LNCaP clone FGC (cell line): ENCODE measurements at regions not wholly inside any gene's neighbourhood (a gene's known extent, or its start where the extent isn't known, plus 50 kb on each side); places are given as distances from the start of the nearest gene placed in this dataset.
"Not testable (repeated sequence)": the region's sequence is repeated elsewhere in the genome, so short reads cannot be mapped to it uniquely, and the experiment has no call there.

Source experiments
- DNase-seq: peaks from one replicate; pipeline ENCODE4 v3.0.0-alpha.2; 2011; ENCODE audit warnings: low read depth
- H3K4me3 ChIP-seq: 2 replicates; pipeline ENCODE4 v1.5.1; 2011; ENCODE audit warnings: mild to moderate bottlenecking, low read depth, low read length, control low read depth
- TF ChIP-seq, protein P1 (sequence below): IDR thresholded peaks from 2 replicates; pipeline ENCODE4 v1.5.1; 2012; ENCODE audit warnings: mild to moderate bottlenecking; ENCODE audit not compliant: control insufficient read depth, insufficient read depth; ENCODE audit errors: extremely low read depth

DNA sequence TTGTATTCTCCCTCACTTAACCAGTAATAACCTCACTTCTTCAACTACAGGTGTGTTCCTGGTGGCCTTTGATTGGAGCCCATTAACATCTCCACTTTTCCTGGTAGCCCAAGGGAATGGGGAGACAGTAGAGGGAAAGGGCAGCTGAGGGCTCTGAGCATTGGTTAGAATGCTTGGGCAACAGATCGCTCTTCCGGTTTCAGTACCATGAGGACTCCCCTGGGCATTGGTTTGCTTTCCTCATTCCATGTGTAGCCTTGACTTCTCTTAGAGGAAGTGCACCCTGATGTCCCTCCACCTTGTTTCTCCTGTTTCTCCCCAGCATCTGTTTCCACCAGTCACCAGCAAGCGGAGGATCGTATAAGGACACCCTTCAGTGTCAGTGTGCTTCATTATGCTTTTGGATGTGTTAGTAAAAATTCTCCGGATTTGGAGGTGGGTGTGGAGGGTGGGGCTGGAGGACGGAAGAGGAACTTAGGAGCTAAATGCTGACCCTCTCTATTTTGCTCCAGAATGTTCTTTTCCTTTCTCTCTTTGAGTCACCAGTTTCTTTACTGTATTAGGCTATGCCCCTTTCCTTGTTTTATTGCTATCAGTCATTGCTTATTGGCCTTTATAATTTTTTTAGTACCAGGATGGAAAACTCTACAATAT is 50.6 kb upstream of the ZNG1B start:
- H3K4me3 ChIP-seq, DNase-seq: not testable (repeated sequence)

DNA sequence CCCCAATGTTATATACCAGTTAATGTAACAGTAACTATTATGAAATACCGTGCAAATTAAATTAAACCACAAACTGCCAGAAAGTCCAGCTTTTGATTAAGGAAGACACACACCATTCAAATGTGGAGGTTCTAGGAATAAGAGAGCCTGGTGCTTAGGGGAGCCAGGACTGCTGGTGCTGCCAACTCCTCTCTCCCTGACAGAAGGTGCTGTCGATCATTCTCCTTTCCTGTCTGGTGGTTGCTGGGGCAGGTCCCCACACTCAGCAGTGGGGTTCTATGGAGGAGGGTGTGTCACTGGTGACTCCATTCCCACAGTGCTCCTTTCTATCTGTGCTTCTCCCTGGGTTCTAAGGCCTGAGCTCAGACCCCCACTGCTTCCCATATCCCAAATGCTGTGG is 57.9 kb upstream of the ZNG1B start:
- H3K4me3 ChIP-seq, DNase-seq: not testable (repeated sequence)

DNA sequence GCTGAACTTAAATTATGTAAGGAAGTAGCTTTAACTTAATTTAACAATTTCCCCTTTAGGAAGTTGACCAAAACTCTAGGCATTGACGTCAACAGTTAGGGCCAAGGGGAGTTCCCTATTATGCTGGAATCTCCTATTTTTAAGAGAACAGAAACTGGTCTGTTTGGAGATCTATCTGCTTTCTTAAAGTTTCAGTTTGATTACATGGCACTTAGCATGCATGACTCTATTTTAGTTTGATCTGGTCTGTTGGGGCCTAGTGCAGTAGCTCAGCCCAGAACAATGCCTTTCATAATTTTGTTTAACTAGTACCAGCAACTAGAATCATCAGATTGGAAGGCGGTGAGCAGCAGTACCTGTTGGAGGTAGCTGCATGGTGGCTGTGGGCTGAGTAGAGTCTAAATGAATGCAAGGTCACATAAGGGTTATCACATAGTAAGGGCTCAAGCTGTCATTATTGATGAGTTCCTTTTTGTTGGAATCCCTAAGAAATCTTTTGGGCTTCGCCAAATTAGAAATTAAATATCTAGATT is 60.5 kb upstream of the ZNG1B start:
- H3K4me3 ChIP-seq: no peak overlapping the region
- TF ChIP-seq, protein P1, sequence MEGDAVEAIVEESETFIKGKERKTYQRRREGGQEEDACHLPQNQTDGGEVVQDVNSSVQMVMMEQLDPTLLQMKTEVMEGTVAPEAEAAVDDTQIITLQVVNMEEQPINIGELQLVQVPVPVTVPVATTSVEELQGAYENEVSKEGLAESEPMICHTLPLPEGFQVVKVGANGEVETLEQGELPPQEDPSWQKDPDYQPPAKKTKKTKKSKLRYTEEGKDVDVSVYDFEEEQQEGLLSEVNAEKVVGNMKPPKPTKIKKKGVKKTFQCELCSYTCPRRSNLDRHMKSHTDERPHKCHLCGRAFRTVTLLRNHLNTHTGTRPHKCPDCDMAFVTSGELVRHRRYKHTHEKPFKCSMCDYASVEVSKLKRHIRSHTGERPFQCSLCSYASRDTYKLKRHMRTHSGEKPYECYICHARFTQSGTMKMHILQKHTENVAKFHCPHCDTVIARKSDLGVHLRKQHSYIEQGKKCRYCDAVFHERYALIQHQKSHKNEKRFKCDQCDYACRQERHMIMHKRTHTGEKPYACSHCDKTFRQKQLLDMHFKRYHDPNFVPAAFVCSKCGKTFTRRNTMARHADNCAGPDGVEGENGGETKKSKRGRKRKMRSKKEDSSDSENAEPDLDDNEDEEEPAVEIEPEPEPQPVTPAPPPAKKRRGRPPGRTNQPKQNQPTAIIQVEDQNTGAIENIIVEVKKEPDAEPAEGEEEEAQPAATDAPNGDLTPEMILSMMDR: no peak
- no peak for DNase-seq

DNA sequence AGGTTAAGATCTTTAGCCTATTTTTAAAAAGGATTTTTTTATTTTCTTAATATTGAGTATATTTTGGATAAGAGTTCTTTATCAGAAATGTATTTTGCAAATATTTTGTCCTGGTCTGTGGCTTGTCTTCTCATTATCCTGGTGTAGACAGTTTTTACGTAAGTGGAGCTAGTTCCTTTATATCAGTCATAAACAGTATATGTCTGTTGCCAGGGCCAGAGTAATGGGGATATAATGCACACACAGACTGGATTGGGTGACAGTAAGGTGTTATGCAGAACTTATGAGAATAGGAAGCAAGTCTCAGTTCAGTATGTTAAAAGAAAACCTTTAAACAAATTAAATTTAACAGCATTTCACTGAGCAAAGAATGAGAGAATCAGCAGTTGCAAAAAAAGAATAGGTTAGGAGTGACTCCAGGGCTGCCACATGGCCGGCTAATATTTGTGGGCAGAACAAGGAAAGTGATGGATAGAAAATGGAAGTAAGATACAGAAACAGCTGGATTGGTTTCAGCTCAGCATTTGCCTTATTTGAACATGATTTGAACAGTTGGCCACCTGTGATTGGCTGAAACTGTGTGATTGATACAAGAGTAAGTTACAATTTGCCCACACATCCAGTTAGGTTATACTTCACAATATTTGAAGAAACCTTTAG is 61.1 kb upstream of the ZNG1B start:
- DNase-seq: no peak
- H3K4me3 ChIP-seq: no peak overlapping the region
- TF ChIP-seq, protein P1: no peak

DNA sequence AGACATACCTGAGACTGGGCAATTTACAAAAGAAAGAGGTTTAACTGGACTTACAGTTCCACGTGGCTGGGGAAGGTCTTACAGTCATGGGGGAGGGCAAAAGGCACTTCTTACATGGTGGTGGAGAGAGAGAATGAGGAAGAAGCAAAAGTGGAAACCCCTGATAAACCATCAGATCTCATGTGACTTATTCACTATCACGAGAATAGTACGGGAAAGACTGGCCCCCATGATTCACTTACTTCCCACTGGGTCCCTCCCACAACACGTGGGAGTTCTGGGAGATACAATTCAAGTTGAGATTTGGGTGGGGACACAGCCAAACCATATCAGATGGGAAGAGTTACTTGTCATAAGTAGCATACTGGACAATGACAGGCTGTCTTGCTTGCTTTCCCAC is 62.6 kb upstream of the ZNG1B start:
- not testable (repeated sequence) for DNase-seq, H3K4me3 ChIP-seq

DNA sequence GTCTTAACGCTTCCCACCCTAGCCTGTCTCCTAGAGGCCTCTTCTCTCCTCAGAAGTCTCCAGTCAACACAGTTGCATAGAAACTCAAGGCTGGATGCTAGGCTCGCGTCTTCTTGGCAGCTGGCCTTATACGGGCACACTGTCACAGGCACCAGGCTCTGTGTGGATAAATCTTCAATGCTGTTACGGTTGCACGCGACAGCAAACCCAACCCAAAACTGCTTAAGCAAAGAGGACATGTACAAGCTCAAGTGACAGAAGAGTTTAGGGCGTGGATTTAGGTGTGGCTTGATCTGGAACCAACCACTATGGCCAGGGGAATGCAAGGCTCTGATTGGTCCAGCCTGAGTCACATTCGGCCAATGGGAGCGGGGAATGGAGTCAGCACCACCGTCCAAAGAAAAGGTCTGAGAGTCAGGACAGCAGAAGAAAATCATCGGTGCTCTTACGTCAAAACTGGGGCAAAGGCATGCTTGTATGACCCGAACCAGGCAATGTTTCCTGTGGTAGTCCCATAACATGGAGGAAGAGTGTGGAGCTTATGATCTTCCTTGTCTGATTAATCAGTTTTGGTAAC is 65.1 kb upstream of the ZNG1B start:
- not testable (repeated sequence) for DNase-seq

DNA sequence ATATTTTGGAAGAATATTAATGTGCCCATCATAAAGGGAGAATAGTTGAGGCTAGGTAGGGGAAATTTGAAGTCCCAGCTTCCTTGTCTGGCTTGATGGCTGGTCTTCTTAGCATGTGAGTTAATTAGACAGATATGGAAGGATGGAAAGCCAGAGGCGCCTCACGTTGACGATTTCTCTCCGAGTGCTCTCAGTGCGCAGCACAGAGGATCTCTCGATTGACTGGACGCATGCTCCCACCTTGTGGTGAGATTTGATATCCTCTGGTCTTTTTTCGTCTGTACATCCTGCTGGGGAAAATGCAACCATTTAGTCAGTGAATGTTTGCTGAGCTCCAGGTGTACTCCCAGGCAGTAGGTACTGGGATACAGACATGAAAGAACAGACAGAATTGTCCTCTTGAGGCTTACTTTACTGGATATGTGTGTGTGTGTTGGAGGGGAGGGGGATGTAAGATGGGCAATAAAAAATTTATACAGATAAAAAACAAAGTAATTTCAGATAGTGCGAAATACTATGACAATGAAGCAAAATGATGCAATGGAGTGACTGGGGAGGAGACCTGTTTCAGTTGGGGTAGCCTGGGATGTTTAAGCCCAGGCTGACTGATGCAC is 66.9 kb upstream of the ZNG1B start:
- TF ChIP-seq, protein P1: peak; percentile 70
- H3K4me3 ChIP-seq: no peak overlapping the region
- peak; percentile 35 for DNase-seq

More for the DNA sequence above, 65.1 kb upstream of the ZNG1B start:
- H3K4me3 ChIP-seq: not testable (repeated sequence)

DNA sequence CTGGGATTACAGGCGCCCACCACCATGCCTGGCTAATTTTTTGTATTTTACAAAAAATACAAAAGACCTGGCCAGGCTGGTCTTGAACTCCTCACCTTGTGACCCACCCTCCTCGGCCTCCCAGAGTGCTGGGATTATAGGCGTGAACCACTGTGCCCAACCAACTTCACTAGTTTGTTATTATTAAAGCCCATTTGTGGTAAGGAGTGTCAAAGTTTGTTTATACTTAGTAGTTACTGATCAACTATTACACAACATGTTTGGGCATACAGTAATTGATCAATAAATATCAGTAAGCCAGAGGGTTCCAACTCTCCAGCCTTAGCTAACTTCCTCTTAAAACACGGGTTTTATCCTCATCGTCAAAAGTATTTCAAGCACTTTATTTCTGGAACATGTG is 67.5 kb upstream of the ZNG1B start:
- H3K4me3 ChIP-seq: no peak overlapping the region
- no peak for DNase-seq
- TF ChIP-seq, protein P1: no peak

DNA sequence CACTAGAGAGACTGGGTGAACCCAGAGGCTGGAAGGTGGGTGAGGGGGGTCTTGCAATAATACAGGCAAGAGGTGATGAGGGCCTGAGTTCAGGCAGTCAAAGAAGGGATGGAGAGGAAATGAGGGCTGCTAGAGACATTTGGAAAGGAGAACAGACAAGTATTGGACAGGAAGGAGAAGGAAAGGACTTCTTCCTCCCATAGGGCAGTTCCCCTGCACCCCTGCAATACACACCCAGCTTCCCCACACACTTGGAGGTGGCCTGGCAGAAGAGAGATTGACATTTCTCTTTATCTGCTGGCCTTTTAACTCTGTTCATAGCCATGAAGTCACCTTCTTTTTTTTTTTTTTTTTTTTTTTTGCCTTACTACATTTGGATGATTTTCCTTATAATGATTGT is 68.9 kb upstream of the ZNG1B start:
- H3K4me3 ChIP-seq, DNase-seq: not testable (repeated sequence)

DNA sequence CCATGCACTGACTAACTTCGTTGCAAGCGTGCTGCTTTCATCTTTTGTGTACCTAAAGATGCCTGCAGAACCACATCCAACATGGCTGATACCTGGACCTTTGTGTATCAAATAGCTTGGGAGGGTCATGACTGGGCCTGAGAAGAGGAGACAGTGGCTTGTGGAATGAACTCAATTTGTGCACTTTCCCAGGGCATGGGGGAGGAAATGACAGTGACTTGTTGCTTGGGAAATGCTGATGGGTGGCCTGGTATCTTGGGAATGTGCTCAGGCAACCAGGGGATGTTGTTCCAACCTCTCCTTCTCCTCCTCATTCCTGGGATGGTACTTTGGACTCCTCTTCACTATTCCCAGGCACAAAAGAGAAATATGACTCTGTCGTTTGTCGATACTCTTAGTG is 70.7 kb upstream of the ZNG1B start:
- H3K4me3 ChIP-seq, DNase-seq: not testable (repeated sequence)

DNA sequence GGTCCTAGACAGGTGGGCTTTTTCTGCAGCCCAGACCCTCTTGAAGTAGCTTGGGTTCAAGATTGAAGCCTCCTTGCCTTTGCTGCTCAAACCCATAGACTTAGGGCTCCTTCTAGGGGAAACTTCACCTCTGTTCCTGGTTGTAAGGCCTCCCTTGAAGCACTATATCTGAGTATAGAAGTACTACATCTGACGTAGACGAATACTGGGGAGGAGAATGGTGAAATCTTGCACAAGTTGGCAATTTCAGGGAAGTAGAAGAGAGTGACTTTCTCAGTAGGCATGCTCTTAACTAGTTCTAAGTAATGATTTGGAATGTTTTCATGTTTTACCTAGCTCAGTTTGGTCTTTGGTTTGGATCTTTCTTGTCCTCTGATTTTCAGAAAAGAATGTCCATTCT is 71.7 kb upstream of the ZNG1B start:
- not testable (repeated sequence) for DNase-seq, H3K4me3 ChIP-seq

DNA sequence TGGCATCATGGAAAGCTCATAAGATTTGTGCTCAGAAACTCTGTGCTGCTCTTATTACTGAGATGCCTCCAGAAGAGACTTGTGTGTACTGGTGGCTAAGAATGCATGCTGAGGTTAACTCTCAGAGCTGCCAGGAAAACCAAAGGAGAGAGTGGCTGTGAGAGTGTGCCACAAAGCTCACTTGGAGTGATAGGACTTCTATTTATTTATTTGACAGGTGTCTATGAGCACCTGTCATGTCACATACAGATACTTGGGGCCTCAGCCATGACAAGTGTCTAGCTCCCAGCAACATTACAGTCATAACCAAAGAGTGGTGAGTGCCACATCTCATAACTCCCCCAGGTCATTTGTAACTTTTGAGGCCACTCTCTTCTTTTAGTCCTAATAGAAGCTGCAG is 72.2 kb upstream of the ZNG1B start:
- not testable (repeated sequence) for DNase-seq, H3K4me3 ChIP-seq
